ENCODE measurements at regions not wholly inside any gene's neighbourhood (a gene's known extent, or its start where the extent isn't known, plus 50 kb on each side); places are given as distances from the start of the nearest gene placed in this dataset.
"Not testable (repeated sequence)": the region's sequence is repeated elsewhere in the genome, so short reads cannot be mapped to it uniquely, and the experiment has no call there.

DNA sequence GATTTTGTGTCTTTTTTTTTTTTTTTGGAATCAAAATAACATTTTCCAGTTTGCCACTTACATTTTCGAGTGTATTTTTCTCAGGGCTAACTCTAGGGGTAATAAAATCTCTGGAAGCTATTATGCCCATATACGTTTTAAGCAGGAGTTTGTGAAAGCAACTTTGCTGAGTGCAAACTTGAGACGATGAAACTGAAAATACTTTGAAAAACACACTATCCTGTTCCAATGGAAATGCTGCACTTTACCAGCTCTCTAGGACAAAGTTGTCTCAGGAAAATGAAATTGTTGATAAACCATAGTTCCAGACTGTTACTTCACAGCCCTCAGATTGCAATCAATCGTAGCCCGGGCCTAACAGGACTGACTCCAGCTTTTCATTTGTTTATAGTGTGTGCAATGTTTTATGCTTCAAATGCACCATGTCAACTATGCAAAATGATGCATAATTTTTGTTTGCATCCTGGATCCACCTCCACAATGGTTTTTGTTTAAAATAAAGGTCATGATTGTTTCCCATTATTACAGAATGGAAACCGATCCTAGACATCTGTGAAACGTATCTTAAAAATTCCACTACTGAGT is 220.6 kb upstream of the PKN2 start:
- DNase-seq (ENCODE audit: low read depth), result no peak

- no peak for DNase-seq (ENCODE audit: low read depth)
Observed at GRCh38 chr1:88466011-88466410, 218.1 kb upstream of the PKN2 start.

- DNase-seq (ENCODE audit: low read depth), result no peak
Observed at GRCh38 chr1:88466899-88467580, 217.0 kb upstream of the PKN2 start.

DNA sequence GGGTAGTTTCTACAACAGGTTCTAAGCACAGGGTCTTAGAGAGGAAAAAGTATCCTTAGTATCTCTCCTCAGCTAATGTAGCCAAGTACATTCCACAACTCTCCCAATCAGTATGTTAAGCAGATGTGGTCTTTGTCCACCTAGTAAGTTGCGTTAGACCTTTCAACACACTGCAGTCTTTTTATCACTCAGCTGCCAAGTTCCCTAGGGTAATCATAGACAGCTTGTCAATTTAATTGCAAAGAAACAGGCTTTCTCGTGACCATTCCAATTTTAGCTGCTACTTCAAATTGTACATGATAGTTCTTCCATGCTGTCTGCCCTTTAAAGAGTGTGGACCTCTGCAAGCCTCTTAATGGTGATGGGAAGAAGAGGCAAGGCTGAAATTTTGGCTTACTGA is 211.8 kb upstream of the PKN2 start:
- DNase-seq (ENCODE audit: low read depth), result no peak

- DNase-seq (ENCODE audit: low read depth), result no peak
Observed at GRCh38 chr1:88472714-88473113, 211.4 kb upstream of the PKN2 start.

- no peak for DNase-seq (ENCODE audit: low read depth)
Observed at GRCh38 chr1:88474555-88475304, 209.3 kb upstream of the PKN2 start.

GRCh38 chr1:88484881-88485280 is 199.2 kb upstream of the PKN2 start:
- DNase-seq (ENCODE audit: low read depth), result no peak

- DNase-seq (ENCODE audit: low read depth), result peak; percentile 35
Observed at GRCh38 chr1:88488237-88488636, 195.8 kb upstream of the PKN2 start.

GRCh38 chr1:88490676-88491075 is 193.4 kb upstream of the PKN2 start:
- DNase-seq (ENCODE audit: low read depth), result no peak

DNA sequence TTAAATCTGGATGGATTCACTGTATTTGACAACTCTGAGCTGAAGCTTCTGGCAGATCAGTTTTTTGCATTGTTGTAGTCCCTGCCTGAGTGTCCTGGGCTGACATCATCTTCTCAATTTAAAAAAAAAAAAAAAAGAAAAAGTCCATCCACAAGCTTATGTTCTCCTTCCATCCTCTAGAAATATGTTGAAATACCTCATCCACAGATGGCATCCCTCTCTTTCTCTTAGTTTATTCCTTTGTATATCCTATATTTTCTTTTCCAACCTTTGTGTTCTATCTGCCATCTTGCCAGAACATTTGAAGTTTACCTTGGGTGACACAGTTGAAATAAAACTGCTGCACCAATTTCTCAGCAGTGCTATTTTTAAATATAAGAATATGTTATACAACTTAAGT is 184.4 kb upstream of the PKN2 start:
- no peak for DNase-seq (ENCODE audit: low read depth)

GRCh38 chr1:88502886-88503285 is 181.2 kb upstream of the PKN2 start:
- no peak for DNase-seq (ENCODE audit: low read depth)

GRCh38 chr1:88503646-88504045 is 180.4 kb upstream of the PKN2 start:
- DNase-seq (ENCODE audit: low read depth), result no peak

- no peak for DNase-seq (ENCODE audit: low read depth)
Observed at GRCh38 chr1:88504601-88505000, 179.5 kb upstream of the PKN2 start.

GRCh38 chr1:88509379-88509778 is 174.7 kb upstream of the PKN2 start:
- DNase-seq (ENCODE audit: low read depth), result peak; percentile 3

GRCh38 chr1:88514544-88515060 is 169.5 kb upstream of the PKN2 start:
- DNase-seq (ENCODE audit: low read depth), result no peak

GRCh38 chr1:88517499-88517898 is 166.6 kb upstream of the PKN2 start:
- DNase-seq (ENCODE audit: low read depth), result not testable (repeated sequence)

DNA sequence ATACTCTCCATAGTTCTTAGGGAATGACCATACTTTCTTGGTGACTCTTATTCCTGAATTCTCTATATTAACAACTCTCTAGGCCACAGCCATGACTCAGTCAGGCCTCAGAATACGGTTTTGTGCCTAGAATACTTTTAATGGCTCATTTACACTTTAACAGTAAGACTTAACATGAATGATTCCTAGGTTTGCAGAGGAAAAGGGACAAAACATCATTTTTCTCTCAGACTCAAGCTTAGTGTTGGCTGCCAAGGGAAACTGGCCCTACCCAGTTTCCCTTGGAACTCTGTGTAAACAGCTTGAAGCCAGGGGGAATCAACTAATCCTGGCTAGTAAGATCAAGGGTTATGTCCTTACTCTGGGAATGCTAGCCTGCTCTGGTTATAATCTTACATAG is 164.9 kb upstream of the PKN2 start:
- peak; percentile 25 for DNase-seq (ENCODE audit: low read depth)

DNA sequence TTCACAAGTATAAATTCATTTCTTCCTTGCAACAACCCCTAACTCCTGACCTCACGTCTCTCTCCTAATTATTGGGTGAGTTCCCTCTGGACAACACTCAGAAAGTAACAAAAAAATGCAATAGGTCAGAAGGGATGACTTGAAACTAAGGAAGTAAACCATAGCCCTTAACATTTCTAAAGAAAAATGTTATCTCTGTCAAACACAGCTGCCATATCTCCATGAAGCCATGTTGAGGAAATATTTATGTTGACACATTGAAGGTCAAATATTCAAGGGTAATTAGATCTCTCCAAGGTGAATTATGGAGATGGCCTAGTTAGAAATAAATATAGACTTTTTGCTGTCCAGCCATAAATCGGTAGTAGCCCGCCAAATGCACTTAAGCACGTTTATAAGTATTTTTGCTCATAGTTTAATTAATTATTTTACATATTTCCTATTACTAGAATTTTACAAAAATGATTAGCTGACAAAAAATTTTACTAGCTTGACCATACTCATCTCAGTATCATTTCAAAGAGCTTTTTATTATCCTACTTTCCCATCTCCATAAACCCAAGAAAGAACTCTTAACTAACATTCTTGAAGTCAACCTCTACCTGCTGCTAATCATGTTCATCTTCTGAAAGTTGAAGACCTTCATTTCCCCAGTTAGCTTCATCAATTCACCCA is 160.1 kb upstream of the PKN2 start:
- no peak for DNase-seq (ENCODE audit: low read depth)

DNA sequence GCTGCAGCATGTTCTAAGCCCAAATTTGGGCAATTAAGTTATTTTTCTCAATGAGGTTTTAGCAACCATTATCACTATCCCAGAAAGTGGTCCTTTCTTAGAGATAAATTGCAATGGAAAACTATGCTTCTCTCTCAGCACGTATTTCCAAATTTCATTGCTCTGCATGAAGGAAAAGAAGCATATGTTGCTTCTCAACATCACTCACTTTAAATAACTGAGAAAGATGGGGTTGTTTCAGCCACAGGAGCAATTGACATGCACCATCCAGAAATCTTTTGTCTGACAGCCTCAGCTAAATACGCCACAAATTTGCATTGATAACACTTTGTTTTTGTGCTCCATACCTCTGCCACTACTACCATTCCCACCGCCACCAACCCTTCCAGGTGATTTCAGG is 157.6 kb upstream of the PKN2 start:
- no peak for DNase-seq (ENCODE audit: low read depth)

DNA sequence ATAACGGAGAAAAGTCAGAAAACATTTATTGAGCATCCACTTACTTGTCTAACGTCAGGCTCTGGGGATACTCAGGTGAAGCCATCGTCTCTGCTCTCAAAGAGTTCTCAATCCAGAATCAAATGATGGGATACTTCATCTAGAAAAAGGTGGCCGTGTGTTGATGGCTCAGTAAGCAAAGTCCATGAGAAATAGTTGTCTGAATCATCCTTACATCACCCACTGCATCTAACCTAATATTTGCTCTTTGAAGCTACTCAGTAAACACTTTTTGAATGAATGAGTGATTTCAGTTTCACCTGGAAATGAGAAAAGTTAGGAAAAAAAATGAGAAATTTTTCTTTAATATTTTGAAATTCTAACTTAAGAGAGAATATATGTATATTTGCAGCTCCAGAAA is 155.3 kb upstream of the PKN2 start:
- DNase-seq (ENCODE audit: low read depth), result no peak

GRCh38 chr1:88529581-88529980 is 154.5 kb upstream of the PKN2 start:
- no peak for DNase-seq (ENCODE audit: low read depth)

GRCh38 chr1:88530246-88530645 is 153.8 kb upstream of the PKN2 start:
- no peak for DNase-seq (ENCODE audit: low read depth)
